ENCODE measurements at regions not wholly inside any gene's neighbourhood (a gene's known extent, or its start where the extent isn't known, plus 50 kb on each side); places are given as distances from the start of the nearest gene placed in this dataset.

DNA sequence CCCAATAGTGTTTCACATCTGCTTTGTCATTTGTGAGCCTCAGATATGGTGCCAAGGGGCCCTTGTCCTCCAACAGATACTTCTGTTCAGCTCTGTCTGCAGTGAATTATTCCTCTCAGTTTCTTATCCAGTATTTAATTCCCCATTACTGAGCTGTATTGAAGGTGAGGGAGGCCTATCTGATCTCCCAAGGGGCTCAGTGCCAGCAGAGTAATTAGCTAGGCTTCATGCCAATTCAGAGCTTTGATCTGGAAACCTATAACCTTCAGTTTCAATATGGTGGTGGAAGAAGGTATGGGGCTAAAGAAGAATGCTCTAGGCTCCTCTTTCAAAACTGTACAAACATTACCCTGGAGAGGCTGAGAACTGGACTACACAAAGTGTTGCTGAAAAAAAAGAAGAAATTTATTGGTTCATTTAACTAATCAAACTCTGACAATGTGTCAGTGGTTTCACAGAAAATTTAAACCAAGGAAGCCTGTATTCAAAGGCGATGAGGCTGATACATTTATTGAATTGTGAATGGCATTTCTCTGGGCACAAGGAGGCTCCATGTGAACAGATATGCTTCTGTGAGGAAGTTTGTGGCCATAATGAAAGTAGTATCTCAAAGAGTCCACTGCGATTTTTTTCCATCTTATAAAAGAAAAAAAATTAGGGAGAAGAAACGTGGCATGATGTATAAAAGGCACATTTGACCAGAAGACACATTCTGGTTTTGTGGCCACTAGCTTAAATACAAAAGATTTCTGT is 397.8 kb downstream of the TLE4 start:
- DNase-seq: no peak

DNA sequence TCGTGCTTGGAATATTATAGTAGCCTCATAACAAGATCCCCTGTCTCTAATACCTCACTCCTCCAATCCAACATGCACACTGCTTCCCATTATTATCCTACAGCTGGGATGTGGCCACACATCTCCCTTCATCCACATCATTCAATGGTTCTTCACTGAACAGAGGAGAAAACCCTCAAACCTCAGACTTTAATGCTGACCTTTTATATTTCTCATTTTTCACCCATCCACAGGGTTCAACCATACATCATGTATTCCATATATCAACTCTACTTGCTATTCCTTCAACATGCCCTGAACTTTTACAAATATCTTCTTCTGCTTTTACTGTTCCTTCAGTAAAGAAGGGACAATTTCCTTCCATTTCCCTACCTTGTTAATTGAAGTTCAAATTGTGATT is 396.8 kb downstream of the TLE4 start:
- no peak for DNase-seq

DNA sequence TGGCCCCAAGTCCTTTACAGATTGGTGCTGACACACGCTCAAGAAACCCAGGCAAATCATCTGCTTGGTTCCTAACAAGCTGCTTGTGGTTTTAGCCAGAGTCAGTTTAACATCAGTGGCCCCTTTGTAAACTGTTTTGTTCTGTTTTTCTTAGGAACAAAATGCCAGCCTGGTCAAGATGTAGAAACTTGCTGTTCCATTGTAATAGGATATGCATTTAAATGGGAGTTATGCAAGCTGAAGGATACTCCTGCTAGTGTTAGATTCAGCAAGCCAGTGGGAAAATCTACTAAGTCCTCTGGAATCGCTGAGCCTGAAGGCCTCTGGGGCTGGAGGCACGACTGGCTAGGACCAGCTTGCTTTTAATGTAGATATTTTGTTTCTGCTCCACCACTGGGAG is 391.1 kb downstream of the TLE4 start:
- no peak for DNase-seq

DNA sequence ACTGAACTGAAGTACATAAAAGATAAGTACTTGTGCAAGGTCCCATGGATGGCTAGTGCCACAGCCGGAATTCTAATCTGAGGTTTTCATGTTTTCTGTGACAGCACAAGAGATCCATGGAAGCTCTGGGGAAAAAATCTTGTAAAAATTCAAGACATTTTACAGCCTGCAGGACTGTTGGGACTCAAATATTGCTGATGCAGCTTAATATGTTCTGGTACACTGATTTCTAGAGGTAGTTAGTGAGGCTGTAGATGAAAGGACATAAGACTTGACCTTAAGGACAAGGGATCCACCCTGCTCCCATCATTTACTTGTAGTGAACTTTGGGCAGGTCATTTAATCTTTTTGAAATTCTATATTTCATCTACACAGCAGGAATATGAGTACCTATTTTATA is 390.4 kb downstream of the TLE4 start:
- no peak for DNase-seq

DNA sequence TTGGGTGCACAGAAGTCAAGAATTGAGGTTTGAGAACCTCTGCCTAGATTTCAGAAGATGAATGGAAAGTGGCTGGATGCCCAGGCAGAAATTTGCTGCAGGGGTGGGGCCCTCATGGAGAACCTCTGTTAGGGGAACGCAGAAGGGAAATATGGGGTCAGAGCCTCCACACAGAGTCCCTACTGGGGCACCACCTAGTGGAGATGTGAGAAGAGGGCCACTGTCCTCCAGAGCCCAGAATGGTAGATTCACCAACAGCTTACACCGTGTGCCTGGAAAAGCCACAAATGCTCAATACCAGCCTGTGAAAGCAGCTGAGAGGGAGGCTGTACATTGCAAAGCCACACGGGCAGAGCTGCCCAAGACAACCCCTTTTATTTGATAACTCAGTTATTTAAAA is 383.5 kb downstream of the TLE4 start:
- peak; percentile 3 to 7 for DNase-seq

DNA sequence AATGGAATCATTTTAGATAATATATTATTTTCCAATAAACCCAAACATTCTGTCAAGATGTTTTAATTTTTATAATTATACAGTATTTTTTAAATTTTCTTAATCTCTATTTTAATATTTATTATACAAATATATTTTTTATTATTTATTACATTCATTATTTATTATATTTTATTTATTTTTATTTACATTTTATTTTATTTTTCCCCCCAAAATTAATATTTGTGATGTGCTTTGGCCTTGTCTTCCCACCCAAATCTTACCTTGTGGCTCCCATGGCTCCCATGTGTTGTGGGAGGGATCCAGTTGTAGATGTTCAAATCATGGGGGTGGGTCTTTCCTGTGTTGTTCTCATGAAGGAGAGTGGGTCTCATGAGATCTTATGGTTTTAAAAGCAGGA is 382.1 kb downstream of the TLE4 start:
- no peak for DNase-seq

DNA sequence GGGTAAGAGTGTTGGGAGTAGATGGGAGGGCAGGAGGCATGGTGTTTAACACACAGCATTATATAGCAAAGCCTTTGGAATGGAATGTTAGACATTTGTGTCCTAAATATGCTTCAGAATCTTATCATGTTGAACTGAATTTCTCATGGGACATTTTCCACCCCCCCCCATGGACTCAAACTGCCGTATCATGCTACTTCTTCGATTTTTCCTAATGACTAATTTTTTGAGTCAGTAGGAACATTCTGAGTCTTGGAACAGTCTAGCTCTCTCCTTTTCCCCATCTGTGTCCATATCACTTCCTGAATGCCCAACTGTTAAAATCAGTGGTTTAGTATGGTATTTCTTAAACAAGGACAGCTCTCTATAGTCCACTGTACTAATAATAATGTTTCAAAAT is 380.6 kb downstream of the TLE4 start:
- no peak for DNase-seq

DNA sequence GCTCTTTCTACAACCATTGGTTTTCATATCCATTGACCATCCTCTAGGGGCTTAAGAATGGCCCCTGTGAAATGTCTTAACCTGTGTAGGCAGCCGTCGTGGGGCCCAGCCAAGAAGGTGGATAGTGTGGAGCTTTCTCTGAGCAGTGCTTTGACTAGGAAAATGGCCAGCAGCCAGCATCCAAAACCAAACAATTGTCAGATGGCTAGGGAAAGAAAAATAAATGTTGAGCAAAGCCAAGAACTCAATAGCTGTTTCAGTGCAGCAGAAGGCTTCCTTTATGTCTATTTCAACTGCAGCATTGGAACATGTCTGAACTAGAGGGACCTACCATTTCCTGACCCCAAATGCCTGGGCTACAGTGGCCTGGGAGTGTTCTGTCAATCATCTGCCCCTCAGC is 374.9 kb downstream of the TLE4 start:
- no peak for DNase-seq

DNA sequence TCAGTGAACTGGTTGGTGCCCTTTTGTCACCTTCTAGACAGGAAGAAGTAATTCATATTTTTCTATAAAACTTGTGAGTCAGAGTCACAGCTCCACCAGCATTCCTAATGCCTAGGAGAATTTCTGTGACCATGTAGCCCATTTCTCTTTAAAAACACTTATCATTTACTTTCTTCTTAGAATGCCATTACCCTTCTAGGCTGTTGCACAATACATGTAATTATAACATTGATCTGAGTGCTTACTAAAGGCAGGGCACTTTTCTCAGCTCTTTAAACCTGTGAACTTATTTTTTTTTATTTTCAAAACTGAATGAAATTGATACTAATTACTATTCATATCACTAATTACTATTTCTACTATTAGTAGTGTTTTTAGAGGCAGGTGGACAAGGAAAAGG is 373.7 kb downstream of the TLE4 start:
- DNase-seq: no peak

DNA sequence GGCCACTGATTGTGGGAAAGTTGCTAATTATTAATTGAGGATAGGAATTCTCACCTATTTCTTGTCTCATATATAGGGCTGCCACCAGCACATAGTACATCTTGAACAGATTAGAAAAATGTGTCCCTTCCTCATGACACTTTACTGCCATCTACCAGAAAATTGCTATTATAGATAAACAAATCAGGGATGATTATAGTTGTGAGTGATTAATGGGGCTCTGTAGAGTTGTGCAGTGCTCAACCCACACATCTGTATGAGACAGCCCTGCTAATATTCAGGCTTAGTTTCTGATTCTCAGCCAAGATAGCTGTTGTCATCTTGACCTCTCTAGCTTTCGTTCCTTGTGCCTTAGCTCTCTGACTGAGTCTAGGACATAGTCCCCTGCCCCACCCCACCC is 373.3 kb downstream of the TLE4 start:
- peak; percentile 4 to 6 for DNase-seq

DNA sequence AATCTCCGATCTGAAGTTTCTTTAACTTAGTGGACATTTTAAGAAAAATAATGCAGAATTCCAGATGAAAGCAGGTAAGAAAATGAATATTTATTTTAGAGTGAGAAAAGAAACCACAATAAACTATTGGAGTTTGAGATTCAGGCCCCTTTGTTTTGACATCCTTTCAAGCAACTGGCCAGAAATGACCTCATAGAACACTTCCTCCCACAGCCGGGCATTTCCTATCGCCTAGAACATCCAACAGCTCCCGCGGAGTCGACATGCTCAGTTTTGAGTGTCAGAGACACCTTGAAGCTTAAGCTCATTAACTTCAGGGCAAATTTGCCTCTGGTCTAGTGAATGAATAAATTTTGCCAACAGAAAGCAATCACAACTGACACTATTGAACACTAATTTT is 369.2 kb downstream of the TLE4 start:
- DNase-seq: no peak

DNA sequence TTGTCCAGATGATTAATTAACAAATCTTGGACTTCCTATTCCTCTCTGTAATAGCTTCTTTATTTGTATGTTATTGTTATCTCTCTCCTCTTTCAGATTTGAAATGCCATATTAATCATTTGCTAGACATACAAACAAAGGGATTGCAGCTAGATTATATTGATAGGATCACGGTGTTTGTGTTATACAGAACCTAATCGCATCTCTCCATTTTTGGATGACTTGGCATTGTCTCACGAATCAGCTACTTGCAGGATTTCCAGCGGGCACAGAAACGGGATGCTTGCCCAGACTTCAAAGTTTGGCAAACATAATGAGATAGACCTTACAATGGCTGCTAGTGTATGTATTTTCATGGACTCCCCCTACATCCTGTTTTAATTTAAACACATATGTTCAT is 368.1 kb downstream of the TLE4 start:
- DNase-seq: no peak

DNA sequence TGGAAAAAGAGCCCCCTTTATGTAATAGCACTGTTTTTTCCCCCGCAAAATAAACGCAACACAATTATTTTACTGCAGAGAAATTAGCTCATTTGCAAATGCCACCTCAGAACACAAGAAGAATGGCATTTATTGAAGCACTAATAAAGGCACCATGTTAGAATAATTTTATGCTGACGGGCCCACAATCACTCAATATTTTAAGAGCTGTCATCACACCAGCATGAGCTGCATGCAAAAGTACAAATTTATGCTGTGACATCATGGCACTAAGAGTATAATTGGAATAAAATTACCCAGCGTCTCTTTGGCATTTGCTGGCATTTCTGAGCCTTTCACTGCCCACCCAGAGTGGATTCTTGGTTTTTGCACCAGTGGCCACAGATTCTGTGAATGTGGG is 364.6 kb downstream of the TLE4 start:
- no peak for DNase-seq

DNA sequence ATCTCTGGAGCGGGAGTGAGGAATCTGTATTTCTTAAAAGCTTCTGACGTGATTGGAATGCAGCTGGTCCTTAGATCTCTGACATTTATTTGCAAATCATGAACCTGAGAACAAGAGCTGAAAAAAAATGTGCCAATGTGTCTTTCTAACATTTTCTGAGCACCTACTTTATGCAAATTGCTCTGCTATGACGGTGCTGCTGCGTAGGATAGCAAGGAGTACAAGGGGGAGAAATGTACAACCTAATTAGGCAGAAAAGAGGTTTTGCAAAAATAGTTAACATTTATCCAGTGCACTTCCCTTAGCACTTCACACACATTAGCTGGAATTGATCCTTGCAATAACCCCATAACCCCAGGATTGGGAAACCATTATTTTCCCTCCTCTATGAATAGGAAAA is 357.5 kb downstream of the TLE4 start:
- DNase-seq: no peak

DNA sequence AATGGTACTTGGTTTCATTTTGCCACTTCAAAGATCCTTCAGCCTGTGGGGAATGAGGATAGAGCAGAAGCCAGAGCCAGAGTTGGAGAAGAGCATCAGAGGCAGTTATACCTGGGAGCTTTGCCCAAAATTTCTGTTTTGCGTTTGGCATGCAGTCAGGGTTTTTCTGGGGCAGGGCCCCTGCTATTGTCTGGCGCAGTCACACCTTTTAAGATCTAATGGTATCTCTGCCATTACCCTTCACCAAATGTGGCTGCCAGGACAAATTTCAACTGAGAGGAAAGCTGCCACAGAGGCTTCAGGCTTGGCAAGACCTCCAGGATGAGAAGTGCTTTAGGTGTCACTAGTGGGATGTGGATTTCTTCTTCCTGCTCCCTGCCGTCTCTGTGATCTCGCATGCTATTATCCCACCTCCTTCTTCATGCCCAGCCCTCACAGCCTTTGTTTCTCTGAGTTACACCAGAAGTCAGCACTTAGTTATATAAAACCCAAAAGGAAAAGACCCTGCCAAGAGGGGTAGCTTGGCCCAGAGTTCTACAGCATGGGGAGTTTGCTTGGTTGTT is 357.0 kb downstream of the TLE4 start:
- no peak for DNase-seq

DNA sequence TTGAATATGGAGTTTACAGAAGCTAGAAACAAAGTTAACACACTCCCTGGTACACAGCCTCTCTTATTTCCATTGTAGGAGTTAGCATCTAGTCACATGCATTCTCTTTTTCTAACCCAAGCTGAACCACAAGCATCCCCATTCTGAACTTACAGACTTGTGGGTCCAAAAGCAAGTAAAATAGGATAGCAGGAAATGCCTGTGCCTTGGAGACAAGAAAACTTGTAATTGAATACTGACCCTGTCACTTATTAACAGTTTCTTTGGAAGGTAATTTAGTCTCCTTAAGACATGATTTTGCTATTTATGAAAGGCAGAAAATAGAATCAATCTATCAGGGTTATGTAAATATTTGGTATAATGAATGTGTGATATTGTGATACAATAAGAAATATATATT is 353.6 kb downstream of the TLE4 start:
- no peak for DNase-seq

DNA sequence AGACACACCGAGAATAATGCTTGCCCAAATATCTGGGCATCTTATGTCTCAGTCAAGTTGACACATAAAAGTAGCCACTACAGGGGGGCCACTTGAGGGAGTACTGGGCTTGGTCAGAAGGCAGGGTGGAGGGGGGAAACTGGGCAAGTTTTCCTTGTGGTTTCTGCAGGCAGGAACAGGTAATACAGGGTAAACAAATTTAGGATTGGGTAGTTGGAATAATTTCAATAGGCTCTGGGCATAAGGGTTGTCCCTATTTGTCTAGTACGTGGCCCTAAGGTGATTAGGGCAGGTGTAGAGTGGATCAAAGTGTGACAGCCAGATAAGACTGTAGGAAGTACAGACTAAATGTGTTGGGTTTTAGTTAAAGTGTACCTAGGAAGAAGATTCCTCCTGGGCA is 353.1 kb downstream of the TLE4 start:
- DNase-seq: no peak

DNA sequence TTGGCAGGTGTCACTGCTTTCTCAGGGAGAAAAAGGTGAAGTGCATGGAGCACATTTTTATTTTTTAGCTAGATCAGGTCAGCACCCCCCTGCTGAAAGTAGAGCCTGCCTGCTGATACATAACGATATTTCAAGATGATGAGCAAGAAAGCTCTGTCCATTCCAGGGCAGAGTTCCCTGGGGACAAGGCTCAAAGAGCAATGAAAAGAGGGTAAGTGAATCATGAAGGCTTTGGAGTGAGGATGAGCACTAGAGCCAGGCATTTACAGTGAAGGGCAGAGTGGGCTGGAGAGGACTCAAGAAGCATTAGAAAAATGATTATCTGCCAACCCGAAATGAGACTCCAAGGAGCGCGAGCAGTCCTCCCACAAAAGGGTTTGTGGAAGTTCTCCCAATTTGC is 345.7 kb downstream of the TLE4 start:
- no peak for DNase-seq

DNA sequence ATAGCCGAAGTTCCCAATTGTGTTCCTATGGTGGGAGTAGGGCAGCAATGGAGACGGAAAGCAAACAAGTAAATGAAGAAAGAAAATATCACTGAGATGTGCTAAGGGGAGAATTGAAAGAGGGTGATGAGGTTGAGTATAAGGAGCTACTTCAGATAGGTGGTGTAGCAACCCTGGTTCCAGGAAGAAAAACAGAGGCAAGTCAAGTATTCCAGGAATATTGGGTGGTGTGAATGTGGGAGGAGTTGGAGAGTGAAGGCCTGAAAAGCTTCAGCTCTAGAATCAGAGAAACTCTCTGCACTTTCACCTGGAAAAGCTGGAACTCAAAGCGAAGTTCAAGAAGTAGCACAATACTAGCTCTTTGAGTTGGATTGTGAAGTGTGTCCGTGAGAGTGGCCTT is 342.1 kb downstream of the TLE4 start:
- DNase-seq: no peak

DNA sequence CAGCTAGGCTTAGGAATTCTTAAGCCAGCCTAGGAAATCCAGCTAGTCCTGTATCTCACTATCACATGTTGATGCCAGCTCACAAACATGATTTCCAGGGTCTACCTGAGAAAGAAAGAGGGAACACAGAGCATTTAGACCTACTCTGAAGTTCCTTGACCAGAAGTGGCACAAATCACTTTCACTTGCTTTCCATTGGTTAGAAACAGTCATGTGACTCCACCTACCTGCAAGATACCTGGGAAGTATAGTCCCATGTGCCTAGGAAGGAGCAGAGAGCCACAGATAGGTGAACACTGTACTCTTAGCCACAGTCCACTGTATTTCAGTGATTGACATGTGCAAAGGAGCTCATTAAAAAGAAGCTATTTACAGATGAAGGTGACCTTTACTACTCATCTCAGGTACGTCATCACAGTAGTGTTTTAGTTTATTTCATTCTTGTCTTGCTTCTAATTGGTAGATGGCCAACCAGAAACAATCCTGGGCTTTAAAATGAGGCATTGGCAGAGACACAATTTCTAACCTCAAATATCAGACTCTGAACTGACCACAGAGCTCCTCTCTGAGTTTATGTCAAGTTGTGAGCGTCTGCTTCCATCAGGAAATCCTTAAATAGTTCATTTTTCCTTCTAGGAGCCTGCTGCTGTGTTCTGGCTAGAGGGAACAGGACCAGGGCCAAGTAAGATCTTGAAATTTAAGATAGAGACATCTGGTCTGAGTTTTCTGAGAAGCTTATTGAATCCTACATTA is 340.7 kb downstream of the TLE4 start:
- DNase-seq: no peak

DNA sequence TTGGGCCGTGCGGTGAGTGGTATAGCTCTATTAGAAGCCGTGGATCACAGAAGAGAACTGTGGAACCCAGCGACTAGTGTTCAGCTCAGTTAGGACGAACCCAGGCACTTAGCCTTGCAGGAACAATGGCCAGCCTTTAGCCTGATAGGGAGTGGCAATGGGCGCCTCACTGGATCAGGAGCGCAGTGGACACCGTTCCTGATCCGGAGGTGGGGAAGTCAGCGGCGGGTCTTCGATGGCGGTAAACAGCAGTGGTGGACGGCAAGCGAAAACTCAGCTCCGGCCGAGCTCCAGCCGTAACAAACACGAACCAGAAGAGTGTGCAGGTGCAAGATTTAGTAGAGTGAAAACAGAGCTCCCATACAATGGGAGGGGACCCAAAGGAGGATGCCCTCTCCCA is 340.0 kb downstream of the TLE4 start:
- no peak for DNase-seq

DNA sequence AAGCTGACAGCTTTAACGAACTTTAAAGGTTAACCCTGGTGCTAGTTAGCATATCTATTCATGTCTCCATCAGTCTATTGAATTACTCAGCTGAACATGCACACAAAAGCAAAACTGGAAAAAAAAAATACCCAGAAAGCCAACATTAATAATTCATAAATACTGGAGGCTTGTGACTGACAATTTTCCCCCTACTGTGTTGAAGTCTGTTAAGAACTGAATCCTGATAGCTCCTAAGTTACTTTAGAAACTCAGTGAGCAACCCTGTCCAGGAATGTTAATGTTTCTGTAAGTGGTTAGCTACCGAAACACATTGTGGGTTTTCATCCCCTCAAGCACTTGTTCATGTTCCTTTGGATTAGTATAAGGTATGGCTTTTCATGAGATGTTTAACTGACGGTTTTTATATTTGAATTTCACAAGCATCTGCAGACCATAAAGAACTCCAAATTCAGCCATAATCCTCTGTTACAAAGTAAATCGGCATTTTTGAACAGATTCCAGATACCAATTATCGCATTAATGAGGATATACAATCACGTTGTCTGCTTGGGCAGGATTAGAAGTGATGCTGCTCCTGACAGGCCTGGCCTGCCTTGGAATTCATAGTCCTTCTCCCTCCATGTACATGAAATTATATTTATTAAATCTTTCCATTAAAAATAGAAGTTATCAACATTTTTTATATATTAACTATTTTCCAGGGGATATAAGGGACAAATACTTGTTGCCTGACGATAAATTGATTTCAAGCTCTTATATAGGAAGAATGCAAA is 331.2 kb downstream of the TLE4 start:
- no peak for DNase-seq

DNA sequence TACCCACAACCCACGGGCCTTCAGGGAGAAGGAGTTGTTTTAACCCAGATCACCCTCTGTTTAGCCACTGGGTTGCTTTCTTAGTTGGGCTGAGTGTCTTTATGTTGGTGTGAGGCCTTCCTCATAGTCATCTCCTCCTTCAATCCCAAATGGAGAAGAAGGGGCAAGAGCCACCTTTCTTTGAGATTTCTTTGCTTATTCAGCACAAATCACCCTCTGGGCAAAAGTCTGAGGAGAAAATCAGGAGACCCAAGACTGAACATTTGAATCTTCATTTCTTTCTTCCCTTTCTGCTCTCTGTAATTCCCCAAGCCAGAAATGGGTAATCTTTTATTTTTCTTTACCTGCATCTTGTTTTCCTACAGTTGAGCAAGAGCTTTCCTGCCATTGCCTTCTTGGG is 329.0 kb downstream of the TLE4 start:
- DNase-seq: no peak
